Body of pancreas (tissue), 4 donors: ENCODE measurements at regions not wholly inside any gene's neighbourhood (a gene's known extent, or its start where the extent isn't known, plus 50 kb on each side); places are given as distances from the start of the nearest gene placed in this dataset.

Experiments used
- POLR2A ChIP-seq, 3 donors: fragments of 450-650 bp; IDR thresholded peaks; one replicate each; pipeline ENCODE4 v1.6.1; 2016; ENCODE audit warnings: antibody characterized with exemption in 3 of 3, mild to moderate bottlenecking in 2 of 3
- TF ChIP-seq, protein P1 (sequence below), 7 experiments: fragments of 450-650 bp in 4 of 7; fragments of 200-600 bp in 3 of 7; sonication (generic) in 3 of 7; IDR thresholded peaks; one replicate each; pipeline ENCODE4 v1.5.1; 2016 to 2019; ENCODE audit warnings: antibody characterized with exemption in 7 of 7

DNA sequence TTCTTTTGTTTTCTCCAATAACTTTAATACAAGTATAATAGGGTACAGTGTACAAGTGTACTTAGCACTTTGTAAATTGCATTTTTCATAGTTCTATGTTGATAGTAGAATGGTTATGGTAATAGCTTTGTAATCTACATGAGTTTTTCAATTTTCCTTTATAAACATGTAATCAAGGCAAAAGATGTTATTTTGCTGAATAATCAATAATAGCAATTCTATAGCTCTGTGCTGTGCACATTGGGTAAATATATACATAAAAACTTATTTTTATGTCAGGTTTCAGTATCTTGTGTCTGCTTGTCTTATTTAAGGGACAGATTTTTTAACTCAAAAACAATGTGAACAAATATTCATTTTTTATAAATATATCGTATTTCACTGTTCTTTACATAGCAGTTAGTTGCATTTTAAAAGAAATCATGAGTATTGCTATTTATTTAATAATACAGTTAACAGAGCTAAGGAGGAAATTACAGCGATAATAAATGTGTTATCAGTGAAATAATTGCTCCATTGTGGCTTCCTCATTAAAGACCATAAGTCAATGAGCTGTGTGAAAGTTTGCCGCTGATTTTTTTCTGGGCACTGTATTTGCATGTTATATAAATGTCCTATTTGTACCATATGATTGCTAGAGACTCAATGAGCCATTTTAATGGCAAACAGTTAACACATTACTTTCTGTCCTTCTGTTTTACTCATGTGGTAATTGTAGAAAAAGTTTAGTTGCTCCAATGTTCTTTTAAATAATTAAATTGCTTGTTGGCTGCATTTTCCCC lies 214.6 kb upstream of the STAC start:
- TF ChIP-seq, protein P1, sequence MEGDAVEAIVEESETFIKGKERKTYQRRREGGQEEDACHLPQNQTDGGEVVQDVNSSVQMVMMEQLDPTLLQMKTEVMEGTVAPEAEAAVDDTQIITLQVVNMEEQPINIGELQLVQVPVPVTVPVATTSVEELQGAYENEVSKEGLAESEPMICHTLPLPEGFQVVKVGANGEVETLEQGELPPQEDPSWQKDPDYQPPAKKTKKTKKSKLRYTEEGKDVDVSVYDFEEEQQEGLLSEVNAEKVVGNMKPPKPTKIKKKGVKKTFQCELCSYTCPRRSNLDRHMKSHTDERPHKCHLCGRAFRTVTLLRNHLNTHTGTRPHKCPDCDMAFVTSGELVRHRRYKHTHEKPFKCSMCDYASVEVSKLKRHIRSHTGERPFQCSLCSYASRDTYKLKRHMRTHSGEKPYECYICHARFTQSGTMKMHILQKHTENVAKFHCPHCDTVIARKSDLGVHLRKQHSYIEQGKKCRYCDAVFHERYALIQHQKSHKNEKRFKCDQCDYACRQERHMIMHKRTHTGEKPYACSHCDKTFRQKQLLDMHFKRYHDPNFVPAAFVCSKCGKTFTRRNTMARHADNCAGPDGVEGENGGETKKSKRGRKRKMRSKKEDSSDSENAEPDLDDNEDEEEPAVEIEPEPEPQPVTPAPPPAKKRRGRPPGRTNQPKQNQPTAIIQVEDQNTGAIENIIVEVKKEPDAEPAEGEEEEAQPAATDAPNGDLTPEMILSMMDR (IDR thresholded peaks at IDR 0.05): no peak
- TF ChIP-seq POLR2A (IDR thresholded peaks at IDR 0.05): no peak
